ENCODE measurements at regions not wholly inside any gene's neighbourhood (a gene's known extent, or its start where the extent isn't known, plus 50 kb on each side); places are given as distances from the start of the nearest gene placed in this dataset.

DNA sequence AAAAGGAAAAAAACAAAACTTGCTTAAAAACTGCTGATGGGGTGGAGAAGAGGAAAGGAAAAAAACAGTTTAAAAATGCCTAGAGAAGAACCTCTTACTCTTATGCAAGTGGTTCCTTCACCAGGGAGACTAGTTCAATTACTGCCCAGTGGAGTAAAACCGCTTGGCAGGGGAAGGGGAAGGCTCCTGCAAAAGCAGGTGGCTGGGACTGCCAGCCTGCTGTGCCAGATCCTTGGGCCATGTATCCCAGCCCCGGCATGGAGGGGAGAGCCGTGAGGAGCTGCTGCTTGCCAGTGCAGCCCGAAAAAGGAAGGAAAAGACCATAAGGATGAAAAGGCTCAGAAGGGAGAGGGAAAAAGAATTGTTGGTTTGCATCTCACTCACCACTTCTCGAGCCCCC is 123.0 kb downstream of the FSCB start:
- CTCF ChIA-PET (ENCODE audit: low intra/inter-chr PET ratio, low total read pairs): no interaction called here
- H3K27ac ChIP-seq (ENCODE audit: extremely low read length, insufficient read depth, low read length): no peak overlapping the region
- ATAC-seq: no peak; the same call in 2 of the 3 replicates

More for the DNA sequence above, 123.0 kb downstream of the FSCB start:
- DNase-seq (ENCODE audit: low spot score) (no peak), FAIRE-seq (no peak)
- POLR2A ChIA-PET: no interaction called here
- Histone ChIP-seq H3K4me2 (ENCODE audit: low read depth, low read length) (no peak overlapping the region), H3K36me3 (replicated peaks in 1 of 2; ENCODE audit: control insufficient read depth in 1 of 2, insufficient read depth in 2 of 2, low read length in 2 of 2) (no peaks in the 10 kb centered on the region), H2AFZ (ENCODE audit: low read length) (no peak overlapping the region), H4K20me1 (ENCODE audit: insufficient read depth, low read length) (no peaks in the 10 kb centered on the region), H3K4me1 (ENCODE audit: insufficient read depth, low read length) (no peaks in the 10 kb centered on the region), H3K9ac (ENCODE audit: insufficient read depth, low read depth, low read length) (no peak overlapping the region), H3K9me3 (ENCODE audit: low read length) (peaks cover 13% of the 10 kb centered on the region), H3K79me2 (ENCODE audit: insufficient read depth, low read length) (no peaks in the 10 kb centered on the region), H3K27me3 (ENCODE audit: control insufficient read depth in 1 of 2, insufficient read depth in 2 of 2, low read length in 2 of 2) (no peaks in the 10 kb centered on the region; a peak in 1 of 5 replicates), H3K4me3 (replicated peaks in 1 of 3; ENCODE audit: insufficient read depth in 1 of 3, low read depth in 2 of 3, low read length in 3 of 3) (no peak overlapping the region)
- intact Hi-C loops (cut with micrococcal nuclease; ENCODE audit: unreplicated experiment): no loop called here
- in situ Hi-C loops (cut with HindIII; ENCODE audit: extremely low pct_ligation_motif_present, low pct_unique_long_range_greater_than_20kb): no loop called here
- TF ChIP-seq KAT2B (IDR thresholded peaks at IDR 0.05; ENCODE audit: borderline replicate concordance, low read depth, low read length) (no peak), SKIL (CRISPR knock-in tag; IDR thresholded peaks at IDR 0.05; ENCODE audit: borderline replicate concordance) (no peak), ZXDC (CRISPR knock-in tag; IDR thresholded peaks at IDR 0.05) (no peak), NCOR1 (IDR thresholded peaks at IDR 0.05; ENCODE audit: borderline replicate concordance, low read length) (no peak), PATZ1 (CRISPR knock-in tag; IDR thresholded peaks at IDR 0.05) (no peak), ELF4 (CRISPR knock-in tag; IDR thresholded peaks at IDR 0.05; ENCODE audit: borderline replicate concordance) (no peak)
- TF ChIP-seq, protein P1, sequence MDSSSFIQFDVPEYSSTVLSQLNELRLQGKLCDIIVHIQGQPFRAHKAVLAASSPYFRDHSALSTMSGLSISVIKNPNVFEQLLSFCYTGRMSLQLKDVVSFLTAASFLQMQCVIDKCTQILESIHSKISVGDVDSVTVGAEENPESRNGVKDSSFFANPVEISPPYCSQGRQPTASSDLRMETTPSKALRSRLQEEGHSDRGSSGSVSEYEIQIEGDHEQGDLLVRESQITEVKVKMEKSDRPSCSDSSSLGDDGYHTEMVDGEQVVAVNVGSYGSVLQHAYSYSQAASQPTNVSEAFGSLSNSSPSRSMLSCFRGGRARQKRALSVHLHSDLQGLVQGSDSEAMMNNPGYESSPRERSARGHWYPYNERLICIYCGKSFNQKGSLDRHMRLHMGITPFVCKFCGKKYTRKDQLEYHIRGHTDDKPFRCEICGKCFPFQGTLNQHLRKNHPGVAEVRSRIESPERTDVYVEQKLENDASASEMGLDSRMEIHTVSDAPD (CRISPR knock-in tag; IDR thresholded peaks at IDR 0.05): no peak
- TF ChIP-seq, protein P2, sequence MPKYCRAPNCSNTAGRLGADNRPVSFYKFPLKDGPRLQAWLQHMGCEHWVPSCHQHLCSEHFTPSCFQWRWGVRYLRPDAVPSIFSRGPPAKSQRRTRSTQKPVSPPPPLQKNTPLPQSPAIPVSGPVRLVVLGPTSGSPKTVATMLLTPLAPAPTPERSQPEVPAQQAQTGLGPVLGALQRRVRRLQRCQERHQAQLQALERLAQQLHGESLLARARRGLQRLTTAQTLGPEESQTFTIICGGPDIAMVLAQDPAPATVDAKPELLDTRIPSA (CRISPR knock-in tag; IDR thresholded peaks at IDR 0.05; ENCODE audit: borderline replicate concordance): no peak
- 6% methylated on average over 5 of the region's 5 CpGs for WGBS (ENCODE audit: low lambda C conversion rate)
- BruUV-seq (replicated peaks): no TSS peak
